Esophagus squamous epithelium (tissue), 5 donors: ENCODE measurements at regions not wholly inside any gene's neighbourhood (a gene's known extent, or its start where the extent isn't known, plus 50 kb on each side); places are given as distances from the start of the nearest gene placed in this dataset.

Experiments used
- DNase-seq: peaks from one replicate; lab custom pipeline; 2025; lab: John Stamatoyannopoulos, UW
- H3K27ac ChIP-seq, 4 donors: fragments of 200-600 bp; sonication (generic); one replicate each; pipeline ENCODE4 v1.5.1; 2016 to 2019; ENCODE audit warnings: mild to moderate bottlenecking in 1 of 4
- H3K27me3 ChIP-seq, 4 donors: fragments of 200-600 bp; sonication (generic); 1 replicate in 3 of 4; 2 replicates in 1 of 4; pipeline versions ENCODE4 v1.5.1 to v1.6.0; 2017 to 2021; ENCODE audit warnings: antibody characterized with exemption in 1 of 4
- H3K36me3 ChIP-seq, 3 donors: fragments of 200-600 bp; sonication (generic); one replicate each; pipeline ENCODE4 v1.5.1; 2016 to 2019
- H3K4me1 ChIP-seq, 3 donors: fragments of 200-600 bp; sonication (generic); one replicate each; pipeline ENCODE4 v1.5.1; 2017 to 2019
- H3K4me3 ChIP-seq, 4 donors: fragments of 200-600 bp; sonication (generic); 1 replicate in 3 of 4; 2 replicates in 1 of 4; pipeline ENCODE4 v1.5.1; 2016 to 2019; ENCODE audit warnings: mild to moderate bottlenecking in 2 of 4, moderate library complexity in 1 of 4
- H3K9me3 ChIP-seq, 3 donors: fragments of 200-600 bp; sonication (generic); one replicate each; pipeline ENCODE4 v1.5.1; 2016 to 2019
- POLR2A ChIP-seq, 4 donors: fragments of 450-650 bp; IDR thresholded peaks; one replicate each; pipeline ENCODE4 v1.6.1; 2017; ENCODE audit warnings: antibody characterized with exemption in 4 of 4, mild to moderate bottlenecking in 4 of 4, moderate library complexity in 3 of 4
- WGBS, 2 donors: methylation state at CpG; one replicate each; pipeline ENCODE4 v1.1.5; 2018; 5-methylcytosine and 5-hydroxymethylcytosine counted together
- intact Hi-C: fragments of 100-400 bp; cut with DNase I; formaldehyde crosslinking; loops from one replicate; pipeline ENCODE4 v1.15.0; 2022
- TF ChIP-seq, protein P1 (sequence below), 6 experiments: fragments of 450-650 bp in 4 of 6; fragments of 200-600 bp in 2 of 6; sonication (generic) in 2 of 6; IDR thresholded peaks; one replicate each; pipeline ENCODE4 v1.5.1; 2016 to 2019; ENCODE audit warnings: antibody characterized with exemption in 6 of 6, mild to moderate bottlenecking in 4 of 6, moderate library complexity in 4 of 6
- donor health status: DM: yes; HTN: yes; CAD: no.

- WGBS, 2 donors: 82 to 83% methylated on average over 7 to 16 of the region's 16 CpGs
- H3K4me1 ChIP-seq: peaks cover 0 to 17% (median 0%) of the 10 kb centered on the region in 3 donors
- DNase-seq: no peak
- H3K4me3 ChIP-seq: no peak overlapping the region
- no peaks in the 10 kb centered on the region for H3K27me3 ChIP-seq
- no peak overlapping the region for H3K27ac ChIP-seq
- intact Hi-C loops: no loop called here
- H3K36me3 ChIP-seq: no peaks in the 10 kb centered on the region
- H3K9me3 ChIP-seq: no peaks in the 10 kb centered on the region
- TF ChIP-seq POLR2A (IDR thresholded peaks at IDR 0.05): no peak
- TF ChIP-seq, protein P1, sequence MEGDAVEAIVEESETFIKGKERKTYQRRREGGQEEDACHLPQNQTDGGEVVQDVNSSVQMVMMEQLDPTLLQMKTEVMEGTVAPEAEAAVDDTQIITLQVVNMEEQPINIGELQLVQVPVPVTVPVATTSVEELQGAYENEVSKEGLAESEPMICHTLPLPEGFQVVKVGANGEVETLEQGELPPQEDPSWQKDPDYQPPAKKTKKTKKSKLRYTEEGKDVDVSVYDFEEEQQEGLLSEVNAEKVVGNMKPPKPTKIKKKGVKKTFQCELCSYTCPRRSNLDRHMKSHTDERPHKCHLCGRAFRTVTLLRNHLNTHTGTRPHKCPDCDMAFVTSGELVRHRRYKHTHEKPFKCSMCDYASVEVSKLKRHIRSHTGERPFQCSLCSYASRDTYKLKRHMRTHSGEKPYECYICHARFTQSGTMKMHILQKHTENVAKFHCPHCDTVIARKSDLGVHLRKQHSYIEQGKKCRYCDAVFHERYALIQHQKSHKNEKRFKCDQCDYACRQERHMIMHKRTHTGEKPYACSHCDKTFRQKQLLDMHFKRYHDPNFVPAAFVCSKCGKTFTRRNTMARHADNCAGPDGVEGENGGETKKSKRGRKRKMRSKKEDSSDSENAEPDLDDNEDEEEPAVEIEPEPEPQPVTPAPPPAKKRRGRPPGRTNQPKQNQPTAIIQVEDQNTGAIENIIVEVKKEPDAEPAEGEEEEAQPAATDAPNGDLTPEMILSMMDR (IDR thresholded peaks at IDR 0.05): no peak
These were observed 129.0 kb upstream of the WWC1 start for GRCh38 chr5:168162464-168162863.

- intact Hi-C loops: no loop called here
- 46 to 64% methylated on average over 3 of the region's 3 CpGs for WGBS, 2 donors
- Histone ChIP-seq H3K4me3 (no peak overlapping the region), H3K27ac (no peak overlapping the region), H3K36me3 (no peaks in the 10 kb centered on the region), H3K9me3 (no peaks in the 10 kb centered on the region), H3K4me1 (peaks cover 0 to 17% (median 0%) of the 10 kb centered on the region in 3 donors), H3K27me3 (no peaks in the 10 kb centered on the region)
- no peak for DNase-seq
- TF ChIP-seq POLR2A (IDR thresholded peaks at IDR 0.05): no peak
- TF ChIP-seq, protein P1 (IDR thresholded peaks at IDR 0.05): no peak
These were observed 127.5 kb upstream of the WWC1 start for GRCh38 chr5:168163966-168164365.

- WGBS, 2 donors: 11 to 23% methylated on average over 6 of the region's 9 CpGs
- TF ChIP-seq, protein P1 (IDR thresholded peaks at IDR 0.05): no peak
- no peak for TF ChIP-seq POLR2A (IDR thresholded peaks at IDR 0.05)
- H3K9me3 ChIP-seq: no peaks in the 10 kb centered on the region
- H3K4me1 ChIP-seq: peaks cover 0 to 17% (median 0%) of the 10 kb centered on the region in 3 donors
- no peaks in the 10 kb centered on the region for H3K27me3 ChIP-seq
- H3K27ac ChIP-seq: peak overlapping the region in 1 of 4 donors; percentile 36
- intact Hi-C loops: no loop called here
- H3K4me3 ChIP-seq: no peak overlapping the region
- no peaks in the 10 kb centered on the region for H3K36me3 ChIP-seq
- no peak for DNase-seq
These were observed 126.1 kb upstream of the WWC1 start for GRCh38 chr5:168165221-168165914.

- Histone ChIP-seq H3K4me1 (peaks cover 0 to 17% (median 0%) of the 10 kb centered on the region in 3 donors), H3K27ac (no peak overlapping the region), H3K4me3 (no peak overlapping the region), H3K27me3 (no peaks in the 10 kb centered on the region), H3K9me3 (no peaks in the 10 kb centered on the region), H3K36me3 (no peaks in the 10 kb centered on the region)
- intact Hi-C loops: no loop called here
- no peak for DNase-seq
- 32 to 38% methylated on average over 3 to 4 of the region's 5 CpGs for WGBS, 2 donors
- no peak for TF ChIP-seq POLR2A (IDR thresholded peaks at IDR 0.05)
- TF ChIP-seq, protein P1 (IDR thresholded peaks at IDR 0.05): no peak
These were observed 125.5 kb upstream of the WWC1 start for GRCh38 chr5:168165977-168166376.

- Histone ChIP-seq H3K27ac (no peak overlapping the region), H3K4me1 (peaks cover 0 to 17% (median 0%) of the 10 kb centered on the region in 3 donors), H3K4me3 (no peak overlapping the region), H3K36me3 (no peaks in the 10 kb centered on the region), H3K27me3 (no peaks in the 10 kb centered on the region), H3K9me3 (no peaks in the 10 kb centered on the region)
- 86 to 93% methylated on average over 7 of the region's 7 CpGs for WGBS, 2 donors
- intact Hi-C loops: no loop called here
- TF ChIP-seq POLR2A (IDR thresholded peaks at IDR 0.05): no peak
- TF ChIP-seq, protein P1 (IDR thresholded peaks at IDR 0.05): no peak
- no peak for DNase-seq
These were observed 124.1 kb upstream of the WWC1 start for GRCh38 chr5:168167338-168167737.
